ENCODE measurements at regions not wholly inside any gene's neighbourhood (a gene's known extent, or its start where the extent isn't known, plus 50 kb on each side); places are given as distances from the start of the nearest gene placed in this dataset.

DNA sequence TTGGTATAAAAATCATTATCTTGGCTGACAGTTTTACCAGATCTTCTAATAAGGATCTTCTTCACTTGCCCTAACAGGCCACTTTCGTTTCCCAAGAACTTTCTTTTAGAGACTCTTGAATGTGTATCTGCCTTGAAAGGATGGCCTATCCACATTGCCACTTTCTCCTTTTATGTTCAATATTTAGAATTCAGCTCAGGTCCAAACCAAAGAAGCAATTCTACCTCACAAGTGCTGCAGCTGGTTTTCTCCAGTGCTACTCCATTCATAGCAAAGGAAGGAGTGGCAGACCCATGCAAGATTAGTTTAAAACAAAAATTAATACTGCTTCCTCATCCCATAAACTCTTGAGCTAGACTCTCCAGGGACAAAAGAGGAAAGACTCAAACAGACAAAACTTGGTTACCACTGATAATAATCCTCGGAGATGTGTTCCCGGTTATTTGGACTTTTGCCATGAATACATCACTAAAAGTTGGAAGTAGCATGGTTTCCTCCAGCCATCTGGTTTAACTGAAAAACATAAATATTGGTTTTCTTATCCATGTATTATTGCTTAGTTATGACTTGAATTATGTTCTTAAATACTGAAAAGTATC is 401.8 kb downstream of the PABPC4L start:
- TF ChIP-seq CTCF (IDR thresholded peaks at IDR 0.05; ENCODE audit: insufficient read depth, low read depth, low read length): no peak
- no peak for TF ChIP-seq EZH2 (IDR thresholded peaks at IDR 0.05; ENCODE audit: insufficient read depth, low read length)
